ENCODE measurements at regions not wholly inside any gene's neighbourhood (a gene's known extent, or its start where the extent isn't known, plus 50 kb on each side); places are given as distances from the start of the nearest gene placed in this dataset.

- TF ChIP-seq CTCF (IDR thresholded peaks at IDR 0.05 in 2 of 3, conservative IDR thresholded peaks at IDR 0.05 in 1 of 3; ENCODE audit: borderline replicate concordance in 1 of 3, insufficient read depth in 1 of 3, low read depth in 2 of 3, low read length in 2 of 3) = no peak
- TF ChIP-seq SIN3A (IDR thresholded peaks at IDR 0.05; ENCODE audit: low read depth) = no peak
- TF ChIP-seq YY1 (IDR thresholded peaks at IDR 0.05; ENCODE audit: extremely low read depth, insufficient replicate concordance, low read depth, low read length) = no peak
- TF ChIP-seq POLR2AphosphoS5 (IDR thresholded peaks at IDR 0.05; ENCODE audit: low read depth, low read length) = no peak
- TF ChIP-seq SRF (IDR thresholded peaks at IDR 0.05; ENCODE audit: low read depth) = no peak
- TF ChIP-seq EZH2 (IDR thresholded peaks at IDR 0.05) = no peak
- no peak for TF ChIP-seq CEBPB (IDR thresholded peaks at IDR 0.05; ENCODE audit: low read depth)
- TF ChIP-seq RAD21 (IDR thresholded peaks at IDR 0.05; ENCODE audit: low read depth) = no peak
- TF ChIP-seq ZFX (IDR thresholded peaks at IDR 0.05) = no peak
- no peak for TF ChIP-seq SP1 (IDR thresholded peaks at IDR 0.05; ENCODE audit: low read depth)
- no peak for TF ChIP-seq EZH2phosphoT487 (IDR thresholded peaks at IDR 0.05; ENCODE audit: borderline replicate concordance)
Observed at GRCh38 chr5:2282893-2283292, 400.2 kb upstream of the IRX4 start.

Measured in HCT116 (cell line).